ENCODE measurements at regions not wholly inside any gene's neighbourhood (a gene's known extent, or its start where the extent isn't known, plus 50 kb on each side); places are given as distances from the start of the nearest gene placed in this dataset.

DNA sequence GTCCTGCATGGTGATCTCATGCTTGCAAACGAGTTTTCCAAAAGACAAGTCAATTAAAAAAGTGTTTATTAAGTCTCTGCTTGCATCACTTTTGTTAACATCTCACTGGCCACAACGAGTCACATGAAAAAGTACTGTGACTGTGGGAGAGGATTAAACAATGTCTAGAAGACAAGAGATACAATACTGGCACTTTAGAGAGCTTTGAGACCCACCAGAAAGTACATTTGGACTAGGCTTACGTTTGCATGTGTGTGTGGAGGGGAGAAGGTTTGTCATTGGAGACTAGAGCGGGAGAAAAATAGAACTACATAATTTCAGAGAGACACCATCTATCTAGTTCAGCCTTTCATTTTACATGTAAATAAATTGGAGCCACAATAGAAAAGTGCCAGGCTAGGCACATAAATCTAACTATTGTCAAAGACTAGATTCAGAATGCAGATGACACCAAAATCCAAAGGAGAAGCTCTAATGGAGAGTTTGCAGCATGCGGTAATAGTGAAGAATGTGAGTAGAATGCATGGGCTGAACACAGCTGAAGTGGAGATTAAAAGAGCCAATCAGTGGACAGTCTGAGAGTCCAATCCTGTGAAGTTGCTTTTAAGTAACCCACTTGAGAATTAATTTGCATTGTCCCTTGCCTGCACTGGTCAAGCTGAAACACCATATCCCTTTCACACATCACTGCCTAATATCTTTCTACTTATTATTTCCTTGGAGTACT, 977.4 kb upstream of the FAT3 start:
- no peak overlapping the region for H3K4me3 ChIP-seq (ENCODE audit: low read length)
- no peak for DNase-seq (ENCODE audit: low read depth)
- TF ChIP-seq, protein P1, sequence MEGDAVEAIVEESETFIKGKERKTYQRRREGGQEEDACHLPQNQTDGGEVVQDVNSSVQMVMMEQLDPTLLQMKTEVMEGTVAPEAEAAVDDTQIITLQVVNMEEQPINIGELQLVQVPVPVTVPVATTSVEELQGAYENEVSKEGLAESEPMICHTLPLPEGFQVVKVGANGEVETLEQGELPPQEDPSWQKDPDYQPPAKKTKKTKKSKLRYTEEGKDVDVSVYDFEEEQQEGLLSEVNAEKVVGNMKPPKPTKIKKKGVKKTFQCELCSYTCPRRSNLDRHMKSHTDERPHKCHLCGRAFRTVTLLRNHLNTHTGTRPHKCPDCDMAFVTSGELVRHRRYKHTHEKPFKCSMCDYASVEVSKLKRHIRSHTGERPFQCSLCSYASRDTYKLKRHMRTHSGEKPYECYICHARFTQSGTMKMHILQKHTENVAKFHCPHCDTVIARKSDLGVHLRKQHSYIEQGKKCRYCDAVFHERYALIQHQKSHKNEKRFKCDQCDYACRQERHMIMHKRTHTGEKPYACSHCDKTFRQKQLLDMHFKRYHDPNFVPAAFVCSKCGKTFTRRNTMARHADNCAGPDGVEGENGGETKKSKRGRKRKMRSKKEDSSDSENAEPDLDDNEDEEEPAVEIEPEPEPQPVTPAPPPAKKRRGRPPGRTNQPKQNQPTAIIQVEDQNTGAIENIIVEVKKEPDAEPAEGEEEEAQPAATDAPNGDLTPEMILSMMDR (IDR thresholded peaks at IDR 0.05; ENCODE audit: insufficient read depth, low read depth, low read length, missing control alignments): no peak

DNA sequence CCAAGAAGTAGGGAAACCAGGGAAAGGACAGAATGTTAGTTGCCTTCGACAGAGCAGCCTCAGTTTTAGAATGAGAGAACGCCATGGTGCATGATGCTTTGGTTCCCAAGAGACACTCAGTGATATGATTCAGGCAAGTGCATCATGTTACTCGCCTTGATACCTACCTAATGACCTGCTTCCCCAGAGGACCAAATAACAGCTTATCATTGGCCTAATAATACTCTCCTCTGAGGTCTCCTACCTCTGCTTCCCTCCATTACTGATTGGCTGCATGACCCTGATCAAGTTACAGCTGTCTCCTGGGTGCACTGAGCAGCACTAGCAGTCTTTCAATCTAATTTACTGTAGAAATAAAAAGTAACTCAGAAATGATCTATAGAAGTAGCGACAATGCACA, 979.7 kb upstream of the FAT3 start:
- TF ChIP-seq, protein P1 (IDR thresholded peaks at IDR 0.05; ENCODE audit: insufficient read depth, low read depth, low read length, missing control alignments): no peak
- no peak for DNase-seq (ENCODE audit: low read depth)

DNA sequence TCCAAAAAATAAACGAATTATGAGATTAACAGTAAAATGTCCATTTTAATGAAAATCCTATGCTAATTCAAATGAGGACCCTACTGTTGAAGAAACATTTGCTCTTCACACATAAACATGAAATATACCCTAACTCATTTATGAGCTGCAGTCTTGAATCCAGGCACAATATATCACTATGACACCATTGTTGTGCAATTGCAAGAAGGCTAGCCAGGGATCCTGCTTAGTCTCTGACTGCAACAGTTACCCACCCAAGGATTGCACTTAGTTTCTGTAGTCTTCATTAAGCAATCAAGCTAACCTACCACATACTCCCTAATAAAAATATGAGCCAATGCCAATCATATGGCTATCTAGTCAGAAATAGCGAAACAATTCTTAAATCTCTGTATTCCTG, 981.0 kb upstream of the FAT3 start:
- no peak overlapping the region for H3K4me3 ChIP-seq (ENCODE audit: low read length)
- TF ChIP-seq, protein P1 (IDR thresholded peaks at IDR 0.05; ENCODE audit: insufficient read depth, low read depth, low read length, missing control alignments): no peak
- DNase-seq (ENCODE audit: low read depth): peak; percentile 46

More for the DNA sequence above, 979.7 kb upstream of the FAT3 start:
- no peak overlapping the region for H3K4me3 ChIP-seq (ENCODE audit: low read length)

DNA sequence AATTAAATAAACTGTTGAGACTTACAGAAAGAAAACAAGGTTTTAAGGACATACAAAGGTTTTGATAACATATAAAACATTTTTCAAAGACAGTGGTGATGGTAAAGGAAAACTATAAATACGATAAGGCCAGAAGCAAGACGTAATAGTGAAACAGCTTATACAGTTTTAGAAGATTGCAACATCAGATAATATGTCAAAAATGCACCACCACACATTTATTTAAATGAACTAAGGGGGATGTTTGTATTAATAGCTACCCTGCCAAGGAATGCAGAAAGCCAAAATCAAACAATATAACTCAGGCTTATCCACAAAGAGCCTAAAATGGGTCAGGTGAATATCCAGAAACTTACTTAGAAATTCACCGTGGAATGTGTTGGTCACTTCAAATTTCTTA, 981.6 kb upstream of the FAT3 start:
- no peak overlapping the region for H3K4me3 ChIP-seq (ENCODE audit: low read length)
- TF ChIP-seq, protein P1 (IDR thresholded peaks at IDR 0.05; ENCODE audit: insufficient read depth, low read depth, low read length, missing control alignments): no peak
- DNase-seq (ENCODE audit: low read depth): no peak

DNA sequence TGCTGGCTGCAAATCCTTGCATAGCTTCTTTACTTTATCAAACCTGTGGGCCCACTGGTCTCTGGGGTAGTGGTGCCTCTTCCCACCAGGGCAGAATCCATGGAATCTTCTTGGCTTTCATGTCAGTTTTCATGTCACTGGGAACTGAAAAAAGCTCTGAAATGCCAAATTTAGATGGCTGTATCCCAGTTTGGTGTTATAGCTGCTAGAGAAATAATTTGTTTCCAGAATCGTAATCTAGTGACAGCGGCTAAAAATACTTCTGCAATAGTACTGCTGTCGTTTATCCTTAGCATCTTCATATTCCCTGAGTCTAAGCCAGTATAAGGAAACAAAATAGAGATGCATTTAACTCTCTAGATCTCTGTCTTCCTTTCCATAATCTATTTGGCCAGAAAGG, 983.4 kb upstream of the FAT3 start:
- no peak overlapping the region for H3K4me3 ChIP-seq (ENCODE audit: low read length)
- TF ChIP-seq, protein P1 (IDR thresholded peaks at IDR 0.05; ENCODE audit: insufficient read depth, low read depth, low read length, missing control alignments): no peak
- no peak for DNase-seq (ENCODE audit: low read depth)

DNA sequence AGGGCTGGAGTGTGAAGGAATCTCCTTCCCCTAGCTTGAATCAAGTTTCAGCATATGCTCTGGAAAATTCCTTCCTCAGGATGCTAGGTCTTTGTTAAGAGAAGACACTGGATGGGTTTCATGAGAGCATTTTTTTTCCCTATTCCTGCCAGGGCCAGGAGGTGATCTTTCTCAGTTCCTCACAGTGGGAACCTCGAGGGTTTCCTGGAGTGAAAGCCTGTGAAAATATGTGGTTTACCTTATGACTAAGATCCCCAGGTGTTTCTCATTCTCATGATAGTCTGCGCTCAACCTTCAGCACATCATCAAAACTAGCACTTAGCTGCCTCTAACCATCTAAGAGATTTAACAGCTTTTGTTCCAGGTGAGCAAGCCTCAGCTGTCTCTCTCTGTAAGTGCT, 985.3 kb upstream of the FAT3 start:
- TF ChIP-seq, protein P1 (IDR thresholded peaks at IDR 0.05; ENCODE audit: insufficient read depth, low read depth, low read length, missing control alignments): no peak
- no peak overlapping the region for H3K4me3 ChIP-seq (ENCODE audit: low read length)
- DNase-seq (ENCODE audit: low read depth): peak; percentile 30

DNA sequence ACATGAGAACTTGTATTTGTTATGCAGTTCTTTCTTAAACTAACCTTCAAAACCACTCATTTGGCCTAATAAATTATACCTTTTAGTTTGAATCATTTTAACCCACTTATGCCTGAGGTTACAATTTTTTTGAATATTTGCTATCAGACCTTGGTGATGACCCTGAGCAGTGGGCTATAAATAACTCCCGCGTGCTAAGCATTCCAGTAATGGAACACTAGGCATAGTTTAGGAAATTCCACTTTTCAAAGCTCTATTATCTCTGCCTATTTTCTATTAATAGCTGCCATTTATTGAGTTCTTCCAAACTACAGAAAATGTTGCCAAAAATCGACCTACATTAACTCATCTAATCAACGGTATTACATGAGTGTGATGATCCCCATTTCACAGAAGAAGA, 993.4 kb upstream of the FAT3 start:
- TF ChIP-seq, protein P1 (IDR thresholded peaks at IDR 0.05; ENCODE audit: insufficient read depth, low read depth, low read length, missing control alignments): no peak
- H3K4me3 ChIP-seq (ENCODE audit: low read length): no peak overlapping the region
- DNase-seq (ENCODE audit: low read depth): no peak

Data from epithelial cell of esophagus (primary cell).